CD4-positive, CD25-positive, alpha-beta regulatory T cell (primary cell): ENCODE measurements at regions not wholly inside any gene's neighbourhood (a gene's known extent, or its start where the extent isn't known, plus 50 kb on each side); places are given as distances from the start of the nearest gene placed in this dataset.
A peak's percentile ranks its signal among the peaks of the same experiment; 100 is the strongest.
"Not testable (repeated sequence)": the region's sequence is repeated elsewhere in the genome, so short reads cannot be mapped to it uniquely, and the experiment has no call there.

Experiments
- ATAC-seq, 2 donors: fragments of 150-1000 bp; cut with Tn5 transposase; one replicate each; pipeline ENCODE4 v1.10.0; 2021; ENCODE audit warnings: low read depth in 2 of 2, moderate number of reproducible peaks in 2 of 2, moderate library complexity in 1 of 2
- DNase-seq, 3 donors: peaks; one replicate each; pipeline versions ENCODE4 v3.0.0 to v3.0.0-alpha.2; 2012 to 2022; ENCODE audit warnings: mixed read lengths in 1 of 3
- H3K27ac ChIP-seq: one replicate; pipeline ENCODE4 v1.7.0; 2013; ENCODE audit warnings: mild to moderate bottlenecking, low read length; ENCODE audit not compliant: insufficient read depth, poor library complexity, severe bottlenecking
- H3K27me3 ChIP-seq: one replicate; pipeline ENCODE4 v1.7.0; 2013; ENCODE audit warnings: low read length; ENCODE audit not compliant: control insufficient read depth, insufficient read depth
- H3K36me3 ChIP-seq: one replicate; pipeline ENCODE4 v1.7.0; 2013; ENCODE audit warnings: mild to moderate bottlenecking, low read length, moderate library complexity; ENCODE audit not compliant: control insufficient read depth, insufficient read depth
- H3K4me1 ChIP-seq: 2 replicates; pipeline ENCODE4 v1.7.0; 2013; ENCODE audit warnings: mild to moderate bottlenecking, low read length; ENCODE audit not compliant: insufficient read depth, control insufficient read depth, poor library complexity, severe bottlenecking
- H3K4me3 ChIP-seq: one replicate; pipeline ENCODE4 v1.7.0; 2013; ENCODE audit warnings: low read depth, mild to moderate bottlenecking, low read length, moderate library complexity
- H3K9me3 ChIP-seq, 2 experiments: 1 replicate in 1 of 2; 2 replicates in 1 of 2; pipeline ENCODE4 v1.7.0; 2013; ENCODE audit warnings: low read length in 2 of 2, mild to moderate bottlenecking in 1 of 2, moderate library complexity in 1 of 2; ENCODE audit not compliant: control insufficient read depth in 2 of 2
- H3K27ac Mint-ChIP-seq, 3 donors: one replicate each; pipeline ENCODE4 v1.8.0; 2020 to 2022; ENCODE audit warnings: mild to moderate bottlenecking in 3 of 3, mixed read lengths in 3 of 3, moderate library complexity in 2 of 3
- H3K27me3 Mint-ChIP-seq: one replicate; pipeline ENCODE4 v1.8.0; 2022; ENCODE audit warnings: mild to moderate bottlenecking, mixed read lengths
- H3K36me3 Mint-ChIP-seq: one replicate; pipeline ENCODE4 v1.8.0; 2020; ENCODE audit warnings: mixed read lengths
- H3K4me1 Mint-ChIP-seq, 4 donors: one replicate each; pipeline ENCODE4 v1.8.0; 2020 to 2022; ENCODE audit warnings: mixed read lengths in 4 of 4, mild to moderate bottlenecking in 1 of 4
- H3K4me3 Mint-ChIP-seq, 4 donors: one replicate each; pipeline ENCODE4 v1.8.0; 2020 to 2022; ENCODE audit warnings: mild to moderate bottlenecking in 4 of 4, mixed read lengths in 4 of 4, moderate library complexity in 3 of 4
- H3K9me3 Mint-ChIP-seq, 7 donors: one replicate each; pipeline ENCODE4 v1.8.0; 2020 to 2022; ENCODE audit warnings: mixed read lengths in 7 of 7, mild to moderate bottlenecking in 3 of 7, moderate library complexity in 2 of 7

DNA sequence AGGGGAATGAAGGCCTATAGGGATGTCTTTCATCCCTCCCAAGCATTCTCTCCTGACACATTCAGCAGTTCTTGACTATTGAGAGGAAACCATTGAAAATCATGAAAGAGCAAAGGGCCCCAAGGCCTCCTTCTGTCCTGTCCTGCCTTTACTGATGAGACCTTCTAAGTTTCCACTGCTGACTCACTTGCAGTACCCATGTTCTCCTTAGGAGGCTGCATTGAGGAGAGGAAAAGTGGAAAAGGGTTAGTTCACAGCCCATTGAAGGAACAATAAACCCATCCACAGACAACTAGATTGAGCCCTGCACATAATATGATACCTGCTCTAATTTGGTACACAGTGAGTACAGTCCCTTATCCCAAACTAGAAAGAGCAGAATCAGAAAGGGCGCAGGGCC is 115.1 kb upstream of the PNPLA4 start:
- Mint-ChIP-seq H3K36me3 (no peaks in the 10 kb centered on the region), H3K27me3 (no peaks in the 10 kb centered on the region), H3K4me1 (peaks cover 0 to 12% (median 4%) of the 10 kb centered on the region in 4 donors), H3K9me3 (peaks cover 0 to 7% (median 2%) of the 10 kb centered on the region in 7 donors), H3K27ac (no peak overlapping the region), H3K4me3 (no peak overlapping the region)
- DNase-seq, result no peak
- no peak overlapping the region for H3K27ac ChIP-seq
- no peaks in the 10 kb centered on the region for H3K36me3 ChIP-seq
- H3K27me3 ChIP-seq, result no peaks in the 10 kb centered on the region
- no peaks in the 10 kb centered on the region for H3K4me1 ChIP-seq
- no peaks in the 10 kb centered on the region for H3K9me3 ChIP-seq
- no peak for ATAC-seq
- H3K4me3 ChIP-seq, result no peak overlapping the region

GRCh38 chrX:8039711-8040110 is 112.5 kb upstream of the PNPLA4 start:
- ATAC-seq, DNase-seq, H3K9me3 Mint-ChIP-seq, H3K36me3 Mint-ChIP-seq, H3K27me3 ChIP-seq, H3K27ac ChIP-seq, H3K4me3 Mint-ChIP-seq, H3K9me3 ChIP-seq, H3K4me3 ChIP-seq, H3K36me3 ChIP-seq, H3K27me3 Mint-ChIP-seq, H3K4me1 ChIP-seq: not testable (repeated sequence)
- Mint-ChIP-seq H3K4me1 (peaks cover 0 to 17% (median 4%) of the 10 kb centered on the region in 4 donors), H3K27ac (peak overlapping the region in 1 of 3 donors; percentile 29)

DNA sequence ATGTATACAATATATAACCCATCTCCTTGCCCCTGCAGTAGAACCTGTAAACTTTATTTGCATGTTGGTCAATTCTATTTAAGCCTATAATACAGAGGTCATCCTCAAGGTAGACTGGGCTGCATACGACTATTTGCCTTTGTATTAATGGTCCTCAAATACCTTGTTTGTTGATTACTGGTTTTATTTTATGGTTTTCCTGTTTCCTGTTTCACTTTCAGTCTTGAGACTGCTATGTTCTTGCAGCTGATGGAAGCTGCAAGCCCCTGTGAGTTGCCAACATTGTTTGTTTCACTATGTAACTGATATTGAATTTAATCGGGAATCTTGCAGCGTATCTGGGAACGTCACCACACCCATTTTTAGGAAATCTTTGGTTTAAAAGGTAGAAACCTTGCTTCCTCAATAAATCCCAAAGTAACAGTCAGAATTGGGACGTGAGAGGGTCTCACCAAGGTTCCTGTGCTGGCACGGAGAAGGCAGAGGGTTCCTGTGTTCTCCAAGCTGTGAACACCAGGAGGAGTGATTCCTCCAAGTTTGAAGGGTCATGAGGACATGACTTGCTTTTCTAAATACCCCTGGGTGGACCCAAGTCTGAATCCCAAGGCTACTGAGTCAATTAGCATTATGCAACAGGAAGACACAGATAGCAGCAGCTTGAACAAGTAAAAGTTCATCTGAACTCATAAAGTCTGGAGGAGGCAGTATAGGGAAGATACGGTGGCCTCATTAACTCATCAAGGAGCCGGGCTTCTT is 110.6 kb upstream of the PNPLA4 start:
- Histone ChIP-seq H3K27ac (no peak overlapping the region), H3K27me3 (no peaks in the 10 kb centered on the region), H3K4me1 (no peaks in the 10 kb centered on the region), H3K9me3 (no peaks in the 10 kb centered on the region), H3K36me3 (no peaks in the 10 kb centered on the region), H3K4me3 (peak overlapping the region; percentile 44)
- peaks cover 0 to 17% (median 4%) of the 10 kb centered on the region in 4 donors for H3K4me1 Mint-ChIP-seq
- H3K27me3 Mint-ChIP-seq, result no peaks in the 10 kb centered on the region
- H3K9me3 Mint-ChIP-seq, result peaks cover 0 to under 1% (median 0%) of the 10 kb centered on the region in 7 donors
- H3K27ac Mint-ChIP-seq, result peak overlapping the region in 2 of 3 donors; percentile 1 to 65
- no peak for DNase-seq
- H3K36me3 Mint-ChIP-seq, result no peaks in the 10 kb centered on the region
- no peak for ATAC-seq
- H3K4me3 Mint-ChIP-seq, result peak overlapping the region in 2 of 4 donors; percentile 54 to 60

GRCh38 chrX:8036914-8037313 is 109.7 kb upstream of the PNPLA4 start:
- Mint-ChIP-seq H3K36me3 (no peaks in the 10 kb centered on the region), H3K27me3 (no peaks in the 10 kb centered on the region), H3K4me1 (peaks cover 0 to 17% (median 4%) of the 10 kb centered on the region in 4 donors), H3K9me3 (peaks cover 0 to 3% (median 0%) of the 10 kb centered on the region in 7 donors), H3K27ac (no peak overlapping the region), H3K4me3 (no peak overlapping the region)
- Histone ChIP-seq H3K4me1 (no peaks in the 10 kb centered on the region), H3K27ac (no peak overlapping the region), H3K27me3 (no peaks in the 10 kb centered on the region), H3K4me3 (no peak overlapping the region), H3K36me3 (no peaks in the 10 kb centered on the region), H3K9me3 (no peaks in the 10 kb centered on the region)
- DNase-seq (no peak), ATAC-seq (no peak)

GRCh38 chrX:8034058-8034457 is 106.8 kb upstream of the PNPLA4 start:
- no peaks in the 10 kb centered on the region for H3K27me3 Mint-ChIP-seq

DNA sequence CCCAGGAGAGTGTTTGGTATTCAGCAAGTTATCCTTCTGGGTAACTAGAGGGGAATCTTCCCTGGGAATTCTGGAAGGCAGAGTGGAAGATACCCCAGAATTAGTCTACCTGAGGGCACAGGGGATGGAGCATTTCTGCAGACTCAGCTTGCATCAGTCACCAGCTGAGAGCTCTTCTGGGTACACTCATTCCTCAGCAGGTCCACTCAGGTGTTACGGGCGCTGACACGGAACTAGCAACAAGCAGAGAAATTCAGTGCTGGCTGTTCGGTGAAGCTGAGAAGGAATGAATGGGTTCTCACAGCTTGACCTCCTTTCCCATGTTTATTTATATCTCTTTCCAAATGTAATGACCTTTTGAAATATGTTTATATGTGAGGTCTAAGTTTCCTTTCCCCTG is 106.0 kb upstream of the PNPLA4 start:
- no peak for DNase-seq
- Histone ChIP-seq H3K27me3 (no peaks in the 10 kb centered on the region), H3K4me3 (no peak overlapping the region), H3K36me3 (no peaks in the 10 kb centered on the region), H3K9me3 (no peaks in the 10 kb centered on the region), H3K27ac (no peak overlapping the region), H3K4me1 (no peaks in the 10 kb centered on the region)
- Mint-ChIP-seq H3K27ac (no peak overlapping the region), H3K36me3 (no peaks in the 10 kb centered on the region), H3K9me3 (peaks cover 0 to 7% (median 0%) of the 10 kb centered on the region in 7 donors), H3K27me3 (no peaks in the 10 kb centered on the region), H3K4me3 (no peak overlapping the region), H3K4me1 (peaks cover 0 to 13% (median 2%) of the 10 kb centered on the region in 4 donors)
- no peak for ATAC-seq

More at GRCh38 chrX:8034058-8034457, 106.8 kb upstream of the PNPLA4 start:
- Mint-ChIP-seq H3K9me3 (peaks cover 0 to 7% (median 0%) of the 10 kb centered on the region in 7 donors), H3K36me3 (no peaks in the 10 kb centered on the region), H3K4me3 (no peak overlapping the region), H3K4me1 (peaks cover 0 to 17% (median 4%) of the 10 kb centered on the region in 4 donors), H3K27ac (no peak overlapping the region)
- Histone ChIP-seq H3K27me3 (no peaks in the 10 kb centered on the region), H3K9me3 (no peaks in the 10 kb centered on the region), H3K4me1 (no peaks in the 10 kb centered on the region), H3K27ac (no peak overlapping the region), H3K36me3 (no peaks in the 10 kb centered on the region), H3K4me3 (no peak overlapping the region)
- no peak for DNase-seq
- ATAC-seq, result no peak

GRCh38 chrX:8030361-8030760 is 103.1 kb upstream of the PNPLA4 start:
- no peak overlapping the region for H3K27ac ChIP-seq
- H3K27me3 ChIP-seq, result no peaks in the 10 kb centered on the region
- no peaks in the 10 kb centered on the region for H3K36me3 ChIP-seq
- no peaks in the 10 kb centered on the region for H3K36me3 Mint-ChIP-seq
- DNase-seq, result no peak
- peaks cover 0 to 7% (median 0%) of the 10 kb centered on the region in 7 donors for H3K9me3 Mint-ChIP-seq
- no peaks in the 10 kb centered on the region for H3K4me1 ChIP-seq
- H3K4me3 Mint-ChIP-seq, result no peak overlapping the region
- no peak overlapping the region for H3K4me3 ChIP-seq
- no peaks in the 10 kb centered on the region for H3K4me1 Mint-ChIP-seq
- no peaks in the 10 kb centered on the region for H3K27me3 Mint-ChIP-seq
- no peak overlapping the region for H3K27ac Mint-ChIP-seq
- H3K9me3 ChIP-seq, result no peaks in the 10 kb centered on the region
- no peak for ATAC-seq

DNA sequence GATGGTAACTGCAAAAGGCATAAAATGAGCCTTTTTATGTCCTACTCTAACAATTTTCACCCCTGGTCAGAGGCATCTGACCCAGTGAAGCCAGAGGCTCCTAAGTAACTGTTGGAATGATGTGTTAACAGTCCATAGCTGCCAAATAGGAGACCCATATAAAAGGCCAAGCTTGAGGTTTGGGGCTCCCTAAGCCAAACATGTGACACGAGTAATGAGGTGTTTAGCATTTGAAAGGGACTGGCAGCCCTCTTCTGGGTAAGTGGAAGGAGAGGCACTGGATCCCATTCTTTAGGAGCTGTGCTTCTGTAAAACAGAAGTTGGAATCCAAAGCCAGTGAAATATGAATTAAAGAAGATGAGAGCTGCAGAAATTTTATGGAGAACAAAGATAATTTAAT is 100.6 kb upstream of the PNPLA4 start:
- Histone ChIP-seq H3K4me3 (no peak overlapping the region), H3K4me1 (no peaks in the 10 kb centered on the region), H3K36me3 (no peaks in the 10 kb centered on the region), H3K9me3 (no peaks in the 10 kb centered on the region), H3K27me3 (no peaks in the 10 kb centered on the region), H3K27ac (no peak overlapping the region)
- no peaks in the 10 kb centered on the region for H3K36me3 Mint-ChIP-seq
- ATAC-seq, result no peak
- H3K4me3 Mint-ChIP-seq, result no peak overlapping the region
- H3K27me3 Mint-ChIP-seq, result peaks cover 5% of the 10 kb centered on the region
- peaks cover 0 to 14% (median 1%) of the 10 kb centered on the region in 7 donors for H3K9me3 Mint-ChIP-seq
- no peak for DNase-seq
- H3K27ac Mint-ChIP-seq, result no peak overlapping the region
- peaks cover 0 to 6% (median 0%) of the 10 kb centered on the region in 4 donors for H3K4me1 Mint-ChIP-seq
